ENCODE measurements at regions not wholly inside any gene's neighbourhood (a gene's known extent, or its start where the extent isn't known, plus 50 kb on each side); places are given as distances from the start of the nearest gene placed in this dataset.

DNA sequence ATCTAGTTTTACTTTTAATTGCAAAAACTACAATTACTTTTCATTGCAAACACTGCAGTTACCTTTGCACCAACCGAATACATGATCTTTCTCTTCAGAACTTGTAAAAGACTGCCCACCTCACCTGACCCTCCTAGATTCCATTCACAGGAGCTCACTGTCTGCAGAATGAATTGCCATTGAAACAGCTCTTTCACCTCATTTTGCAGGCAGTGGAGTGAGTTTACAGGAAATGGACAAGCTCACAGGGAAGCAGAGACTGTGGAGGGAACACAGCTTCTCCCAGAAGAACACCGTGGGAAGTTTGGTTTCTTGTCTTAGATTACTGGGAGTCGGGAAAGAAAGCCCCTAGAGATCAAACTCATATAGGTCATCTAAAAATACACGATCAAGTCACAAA, 439.7 kb upstream of the RBFOX1 start:
- TF ChIP-seq, protein P1, sequence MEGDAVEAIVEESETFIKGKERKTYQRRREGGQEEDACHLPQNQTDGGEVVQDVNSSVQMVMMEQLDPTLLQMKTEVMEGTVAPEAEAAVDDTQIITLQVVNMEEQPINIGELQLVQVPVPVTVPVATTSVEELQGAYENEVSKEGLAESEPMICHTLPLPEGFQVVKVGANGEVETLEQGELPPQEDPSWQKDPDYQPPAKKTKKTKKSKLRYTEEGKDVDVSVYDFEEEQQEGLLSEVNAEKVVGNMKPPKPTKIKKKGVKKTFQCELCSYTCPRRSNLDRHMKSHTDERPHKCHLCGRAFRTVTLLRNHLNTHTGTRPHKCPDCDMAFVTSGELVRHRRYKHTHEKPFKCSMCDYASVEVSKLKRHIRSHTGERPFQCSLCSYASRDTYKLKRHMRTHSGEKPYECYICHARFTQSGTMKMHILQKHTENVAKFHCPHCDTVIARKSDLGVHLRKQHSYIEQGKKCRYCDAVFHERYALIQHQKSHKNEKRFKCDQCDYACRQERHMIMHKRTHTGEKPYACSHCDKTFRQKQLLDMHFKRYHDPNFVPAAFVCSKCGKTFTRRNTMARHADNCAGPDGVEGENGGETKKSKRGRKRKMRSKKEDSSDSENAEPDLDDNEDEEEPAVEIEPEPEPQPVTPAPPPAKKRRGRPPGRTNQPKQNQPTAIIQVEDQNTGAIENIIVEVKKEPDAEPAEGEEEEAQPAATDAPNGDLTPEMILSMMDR (IDR thresholded peaks at IDR 0.05; ENCODE audit: low read depth, low read length): no peak

DNA sequence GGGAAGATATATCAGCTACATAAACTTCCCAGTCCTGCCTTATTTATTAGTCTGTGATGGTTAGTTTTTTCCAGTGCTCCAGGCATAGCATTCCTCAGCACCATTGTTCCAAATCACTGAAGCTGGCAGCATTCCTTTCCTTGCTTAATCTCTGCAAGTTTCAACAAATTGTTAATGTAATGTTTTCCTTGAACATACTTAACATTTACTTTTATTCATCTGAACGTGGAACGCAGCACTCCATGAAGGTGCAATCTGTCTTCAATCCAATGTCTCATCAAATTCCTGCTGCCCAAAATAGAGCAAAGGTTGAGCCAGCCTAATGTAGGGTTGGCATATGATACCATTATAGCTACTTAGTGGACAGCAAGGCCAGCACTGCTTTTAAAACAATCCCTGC, 441.1 kb upstream of the RBFOX1 start:
- no peak overlapping the region for H3K4me3 ChIP-seq (ENCODE audit: low read depth, low read length)
- TF ChIP-seq, protein P1 (IDR thresholded peaks at IDR 0.05; ENCODE audit: low read depth, low read length): no peak

More for the DNA sequence above, 439.7 kb upstream of the RBFOX1 start:
- no peak overlapping the region for H3K4me3 ChIP-seq (ENCODE audit: low read depth, low read length)

DNA sequence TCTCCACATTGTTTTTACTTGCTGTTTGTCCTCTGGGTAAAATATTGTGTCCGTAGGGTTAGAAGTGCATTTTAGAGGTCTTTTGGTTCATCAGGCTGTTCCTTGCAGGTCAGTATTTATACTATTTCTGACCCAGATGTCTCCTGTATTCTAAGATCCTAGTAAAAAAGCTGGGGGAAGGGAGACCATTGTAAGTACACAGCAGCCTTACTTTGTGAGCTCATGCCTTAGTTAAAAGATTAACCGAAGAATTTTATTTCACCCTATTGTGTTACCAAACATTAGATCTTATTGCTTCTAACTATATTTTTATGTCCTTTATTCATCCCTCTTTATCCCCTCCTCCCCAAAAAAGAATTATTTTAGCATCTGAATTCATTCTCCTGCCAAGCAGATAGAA, 444.1 kb upstream of the RBFOX1 start:
- TF ChIP-seq, protein P1 (IDR thresholded peaks at IDR 0.05; ENCODE audit: low read depth, low read length): no peak
- no peak overlapping the region for H3K4me3 ChIP-seq (ENCODE audit: low read depth, low read length)

DNA sequence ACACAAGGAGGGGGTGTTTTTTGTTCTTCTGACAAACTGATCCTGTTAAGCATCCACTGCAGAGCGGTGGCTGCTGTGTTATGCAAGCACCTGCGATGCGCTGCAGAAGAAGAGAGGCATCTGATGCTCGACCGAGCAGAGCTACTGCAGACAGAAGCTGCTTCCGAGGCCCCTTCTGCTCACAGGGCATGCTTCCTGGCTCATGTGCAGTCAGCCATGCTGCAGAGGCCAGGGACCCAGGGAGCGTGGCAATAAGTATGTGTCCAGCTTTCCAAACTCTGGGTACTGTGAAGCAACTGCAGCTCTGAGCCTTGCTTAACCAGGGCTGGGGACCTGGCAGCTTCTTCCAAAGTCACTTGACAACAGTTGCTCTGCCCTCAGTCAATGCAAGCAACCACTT, 448.6 kb upstream of the RBFOX1 start:
- no peak overlapping the region for H3K4me3 ChIP-seq (ENCODE audit: low read depth, low read length)
- TF ChIP-seq, protein P1 (IDR thresholded peaks at IDR 0.05; ENCODE audit: low read depth, low read length): no peak

DNA sequence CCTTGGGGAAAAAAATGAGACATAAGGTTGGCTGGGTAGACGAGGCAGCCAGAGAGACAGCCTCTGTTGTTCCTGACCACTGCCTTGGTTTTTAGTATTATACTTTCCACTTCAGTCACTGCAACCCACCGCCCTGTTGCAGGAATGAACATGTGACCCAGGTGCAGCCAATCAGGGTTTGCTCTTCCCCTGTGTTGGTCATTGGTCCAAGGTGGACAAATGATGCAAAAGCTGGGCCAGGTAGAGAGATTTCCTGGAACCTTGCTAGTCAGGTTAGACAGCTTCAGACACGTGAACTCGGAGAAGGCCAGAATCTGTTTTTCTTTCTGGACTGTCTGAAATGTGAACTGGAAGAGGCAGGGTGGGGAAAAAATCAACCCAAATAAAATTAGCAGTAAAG, 452.4 kb upstream of the RBFOX1 start:
- no peak overlapping the region for H3K4me3 ChIP-seq (ENCODE audit: low read depth, low read length)

DNA sequence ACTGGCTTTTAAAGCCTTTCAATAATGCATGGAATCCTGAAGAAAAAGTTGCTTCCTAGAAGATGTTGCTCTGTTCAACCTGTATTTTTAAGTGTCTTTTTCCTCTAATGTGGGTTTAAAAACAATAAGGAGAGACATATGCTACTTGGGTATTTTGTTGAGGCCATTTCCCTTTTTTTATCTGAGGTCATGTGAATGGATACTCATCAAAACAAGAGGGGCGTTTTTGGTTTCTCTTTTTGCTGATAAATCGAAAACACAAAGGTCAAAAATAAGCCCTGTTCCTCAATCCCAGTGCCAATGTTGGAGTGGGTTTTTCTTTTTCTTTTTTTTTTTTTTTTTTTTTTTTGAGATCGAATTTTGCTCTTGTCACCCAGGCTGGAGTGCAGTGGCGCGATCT, 468.0 kb upstream of the RBFOX1 start:
- no peak overlapping the region for H3K4me3 ChIP-seq (ENCODE audit: low read depth, low read length)
- TF ChIP-seq, protein P1 (IDR thresholded peaks at IDR 0.05; ENCODE audit: low read depth, low read length): no peak

More for the DNA sequence above, 452.4 kb upstream of the RBFOX1 start:
- TF ChIP-seq, protein P1 (IDR thresholded peaks at IDR 0.05; ENCODE audit: low read depth, low read length): no peak

DNA sequence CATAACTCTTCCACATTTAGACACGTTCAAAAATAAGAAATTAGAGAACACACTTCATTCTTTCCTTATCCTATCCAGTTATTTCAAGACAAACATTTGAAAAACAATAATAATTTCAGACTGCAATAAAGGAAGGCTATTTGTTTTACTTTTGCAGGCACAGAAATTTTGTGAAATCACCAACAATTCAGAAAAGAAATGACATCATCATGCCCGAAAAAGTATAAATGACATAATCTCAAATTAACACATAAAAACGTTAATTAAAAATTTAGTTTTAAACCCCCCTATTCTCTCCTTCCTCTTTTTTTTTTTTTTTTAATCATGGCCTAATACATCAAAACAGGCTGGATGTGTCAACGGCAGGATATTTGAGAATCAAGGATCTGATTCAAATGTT, 468.4 kb upstream of the RBFOX1 start:
- TF ChIP-seq, protein P1 (IDR thresholded peaks at IDR 0.05; ENCODE audit: low read depth, low read length): no peak
- H3K4me3 ChIP-seq (ENCODE audit: low read depth, low read length): no peak overlapping the region

Measured in WI38 (cell line).